BJ (cell line): ENCODE measurements at regions not wholly inside any gene's neighbourhood (a gene's known extent, or its start where the extent isn't known, plus 50 kb on each side); places are given as distances from the start of the nearest gene placed in this dataset.

ENCODE experiments used
- CTCF ChIA-PET: fragments of 350-600 bp; formaldehyde crosslinking; extraction: SDS; loops from one replicate; lab custom pipeline; 2021; ENCODE audit warnings: antibody characterized with exemption, inconsistent platforms; lab: Yijun Ruan, JAX
- POLR2A ChIA-PET: fragments of 300-600 bp; sonication (Branson Sonifier 250); formaldehyde crosslinking; extraction: SDS; loops from one replicate; lab custom pipeline; 2021; ENCODE audit warnings: antibody characterized with exemption; lab: Charles Lee
- DNase-seq: peaks from one replicate; pipeline ENCODE4 v3.0.0-alpha.2; 2011; ENCODE audit warnings: low read depth
- H3K27me3 ChIP-seq: 2 replicates; pipeline ENCODE4 v1.6.0; 2011; ENCODE audit warnings: low read length; ENCODE audit not compliant: control insufficient read depth, insufficient read depth
- H3K36me3 ChIP-seq: 2 replicates; pipeline ENCODE4 v1.5.1; 2011; ENCODE audit warnings: low read length; ENCODE audit not compliant: control insufficient read depth, insufficient read depth
- H3K4me3 ChIP-seq: 2 replicates; pipeline ENCODE4 v1.5.1; 2011; ENCODE audit warnings: low read depth, mild to moderate bottlenecking, control low read depth, low read length
- TF ChIP-seq, protein P1 (sequence below): IDR thresholded peaks from 2 replicates; pipeline ENCODE4 v1.5.1; 2011; ENCODE audit warnings: low read depth, mild to moderate bottlenecking, control low read depth, inconsistent platforms, low read length, moderate library complexity; ENCODE audit not compliant: insufficient read depth

DNA sequence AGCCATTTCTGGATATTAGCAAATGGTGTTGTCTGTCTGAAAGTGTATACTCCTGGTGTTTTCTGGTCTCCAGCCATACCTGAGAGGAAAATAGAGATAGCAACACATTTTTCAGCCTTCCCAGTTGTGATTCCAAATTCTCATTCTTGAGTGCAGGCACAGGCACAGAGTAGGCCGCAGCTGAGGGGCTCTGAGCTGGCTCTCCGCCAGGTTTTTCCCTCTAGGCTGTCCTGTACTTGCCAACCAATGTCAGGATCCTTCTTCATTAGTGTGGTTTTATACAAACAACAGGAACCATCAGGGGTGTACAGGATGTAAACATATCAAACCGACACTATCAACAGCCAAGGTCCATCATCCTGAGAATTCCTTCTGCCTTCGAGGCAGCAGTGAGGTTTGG is 1733.6 kb upstream of the CELF4 start:
- Histone ChIP-seq H3K27me3 (no peaks in the 10 kb centered on the region), H3K4me3 (no peak overlapping the region), H3K36me3 (no peaks in the 10 kb centered on the region)
- CTCF ChIA-PET: no interaction called here
- POLR2A ChIA-PET: no interaction called here
- DNase-seq: no peak
- TF ChIP-seq, protein P1, sequence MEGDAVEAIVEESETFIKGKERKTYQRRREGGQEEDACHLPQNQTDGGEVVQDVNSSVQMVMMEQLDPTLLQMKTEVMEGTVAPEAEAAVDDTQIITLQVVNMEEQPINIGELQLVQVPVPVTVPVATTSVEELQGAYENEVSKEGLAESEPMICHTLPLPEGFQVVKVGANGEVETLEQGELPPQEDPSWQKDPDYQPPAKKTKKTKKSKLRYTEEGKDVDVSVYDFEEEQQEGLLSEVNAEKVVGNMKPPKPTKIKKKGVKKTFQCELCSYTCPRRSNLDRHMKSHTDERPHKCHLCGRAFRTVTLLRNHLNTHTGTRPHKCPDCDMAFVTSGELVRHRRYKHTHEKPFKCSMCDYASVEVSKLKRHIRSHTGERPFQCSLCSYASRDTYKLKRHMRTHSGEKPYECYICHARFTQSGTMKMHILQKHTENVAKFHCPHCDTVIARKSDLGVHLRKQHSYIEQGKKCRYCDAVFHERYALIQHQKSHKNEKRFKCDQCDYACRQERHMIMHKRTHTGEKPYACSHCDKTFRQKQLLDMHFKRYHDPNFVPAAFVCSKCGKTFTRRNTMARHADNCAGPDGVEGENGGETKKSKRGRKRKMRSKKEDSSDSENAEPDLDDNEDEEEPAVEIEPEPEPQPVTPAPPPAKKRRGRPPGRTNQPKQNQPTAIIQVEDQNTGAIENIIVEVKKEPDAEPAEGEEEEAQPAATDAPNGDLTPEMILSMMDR: no peak

DNA sequence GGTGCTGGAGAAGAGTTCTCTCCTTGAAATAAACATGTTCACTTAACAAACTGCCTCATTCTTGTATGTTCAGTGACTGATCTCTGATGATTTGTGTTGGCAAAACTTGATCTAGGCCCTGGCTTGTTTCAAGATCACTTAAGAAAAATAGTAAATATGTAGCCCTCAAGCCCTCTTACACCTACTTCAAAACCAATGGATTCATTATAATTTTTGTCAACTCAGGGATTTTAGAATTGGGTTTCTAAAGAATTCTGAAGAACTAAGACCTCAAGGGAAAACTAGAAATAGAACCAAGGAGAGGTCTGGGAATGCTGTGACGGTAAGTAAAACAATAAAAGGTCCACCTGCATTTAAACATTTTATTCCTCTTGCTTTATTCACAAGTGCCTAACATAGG is 1731.6 kb upstream of the CELF4 start:
- DNase-seq: no peak
- H3K4me3 ChIP-seq: no peak overlapping the region
- CTCF ChIA-PET: no interaction called here
- POLR2A ChIA-PET: no interaction called here
- no peaks in the 10 kb centered on the region for H3K27me3 ChIP-seq
- TF ChIP-seq, protein P1: no peak
- H3K36me3 ChIP-seq: no peaks in the 10 kb centered on the region

DNA sequence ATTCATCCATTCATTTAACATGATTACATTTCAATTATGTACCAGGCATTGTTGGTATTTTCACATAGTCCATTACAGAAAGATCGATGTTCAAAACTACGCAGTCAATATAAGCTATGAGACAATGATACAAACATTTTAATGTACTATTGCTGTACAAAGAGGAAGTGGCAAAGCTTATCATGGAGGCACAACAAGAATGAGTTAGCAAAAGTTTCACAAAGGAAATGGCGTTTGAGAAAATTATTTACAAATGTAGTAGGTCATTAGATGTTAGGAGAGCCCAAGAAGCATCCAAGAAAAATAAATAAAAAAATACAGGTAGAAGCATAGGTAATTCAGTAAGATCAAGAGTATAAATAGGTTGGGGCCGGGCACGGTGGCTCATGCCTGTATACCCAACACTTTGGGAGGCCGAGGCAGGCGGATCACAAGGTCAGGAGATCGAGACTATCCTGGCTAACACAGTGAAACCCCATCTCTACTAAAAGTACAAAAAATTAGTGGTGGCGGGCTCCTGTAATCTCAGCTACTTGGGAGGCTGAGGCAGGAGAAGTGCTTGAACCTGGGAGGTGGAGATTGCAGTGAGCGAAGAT is 1730.8 kb upstream of the CELF4 start:
- ChIA-PET CTCF (no interaction called here), POLR2A (no interaction called here)

DNA sequence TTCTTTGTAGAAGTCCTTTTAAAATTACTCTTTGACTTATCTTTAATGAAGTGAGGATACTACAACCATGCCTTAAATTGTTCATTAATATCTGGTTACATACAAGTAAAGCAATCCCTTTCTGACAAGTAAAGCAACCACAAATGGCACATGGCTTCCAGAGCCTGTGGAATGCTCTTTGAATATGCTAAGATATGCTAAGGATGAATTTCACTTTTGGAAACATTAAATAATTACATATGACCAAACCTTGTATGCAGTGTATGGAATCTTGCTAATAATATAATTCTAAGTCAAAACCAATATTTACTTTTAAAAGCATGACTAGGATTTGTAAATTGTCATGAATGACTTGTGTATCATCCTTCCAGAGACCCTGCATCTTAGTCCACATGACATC is 1711.2 kb upstream of the CELF4 start:
- Histone ChIP-seq H3K36me3 (no peaks in the 10 kb centered on the region), H3K4me3 (no peak overlapping the region), H3K27me3 (no peaks in the 10 kb centered on the region)
- no peak for DNase-seq
- CTCF ChIA-PET: no interaction called here
- POLR2A ChIA-PET: no interaction called here
- TF ChIP-seq, protein P1: no peak

More for the DNA sequence above, 1730.8 kb upstream of the CELF4 start:
- TF ChIP-seq, protein P1: no peak
- Histone ChIP-seq H3K4me3 (no peak overlapping the region), H3K36me3 (no peaks in the 10 kb centered on the region), H3K27me3 (no peaks in the 10 kb centered on the region)
- no peak for DNase-seq

DNA sequence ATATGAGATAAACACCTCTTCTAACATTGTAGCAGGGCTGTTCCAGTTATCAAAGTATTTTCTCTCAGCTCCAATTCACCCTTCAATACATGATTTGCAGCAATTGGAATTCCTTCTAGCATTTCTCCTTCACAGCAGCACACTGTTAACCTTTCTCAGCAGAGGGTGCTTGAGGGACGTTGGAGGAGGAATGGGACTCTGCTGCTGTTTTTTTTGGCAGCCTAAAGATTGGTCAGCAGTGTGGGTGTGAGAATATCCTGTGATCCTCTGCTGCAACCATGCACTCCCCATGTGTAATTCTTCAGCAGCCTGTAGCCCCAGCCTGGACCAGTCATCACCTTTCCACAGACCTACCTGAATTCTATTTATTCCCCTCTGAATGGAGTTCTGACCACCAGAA is 1708.9 kb upstream of the CELF4 start:
- Histone ChIP-seq H3K4me3 (no peak overlapping the region), H3K27me3 (no peaks in the 10 kb centered on the region), H3K36me3 (no peaks in the 10 kb centered on the region)
- no peak for DNase-seq
- TF ChIP-seq, protein P1: no peak
- ChIA-PET CTCF (interaction anchor here (0.7 kb wide), 1 partner anchor 1175 kb away, joined by 3 read pairs; no protein-coding TSS in a partner anchor), POLR2A (no interaction called here)
